Activated T-helper 2 cell treated with anti-CD3 and anti-CD28 coated beads, Interferon-gamma antibody, Interleukin-2, Interleukin-4, amounts not matched to agents 10 μg/mL and 5 μg/mL and 100 μg/mL, durations not matched to agents 14 hours and 24 hours and 36 hours (primary cell): ENCODE measurements at regions not wholly inside any gene's neighbourhood (a gene's known extent, or its start where the extent isn't known, plus 50 kb on each side); places are given as distances from the start of the nearest gene placed in this dataset.

Experiments used
- DNase-seq: peaks from one replicate; pipeline ENCODE4 v3.0.0; 2021; ENCODE audit warnings: low spot score
- H3K27ac Mint-ChIP-seq: one replicate; pipeline ENCODE4 v1.8.0; 2021; ENCODE audit warnings: mixed read lengths
- H3K27me3 Mint-ChIP-seq: one replicate; pipeline ENCODE4 v1.8.0; 2021; ENCODE audit warnings: low read depth, mixed read lengths
- H3K36me3 Mint-ChIP-seq: one replicate; pipeline ENCODE4 v1.8.0; 2021; ENCODE audit warnings: low read depth, mixed read lengths
- H3K4me1 Mint-ChIP-seq: one replicate; pipeline ENCODE4 v1.8.0; 2021; ENCODE audit warnings: low read depth, mixed read lengths
- H3K4me3 Mint-ChIP-seq: one replicate; pipeline ENCODE4 v1.8.0; 2021; ENCODE audit warnings: low read depth, mild to moderate bottlenecking, moderate library complexity, mixed read lengths
- H3K9me3 Mint-ChIP-seq: one replicate; pipeline ENCODE4 v1.8.0; 2021; ENCODE audit warnings: mixed read lengths
- intact Hi-C: fragments of 100-400 bp; cut with micrococcal nuclease; formaldehyde crosslinking; loops from one replicate; pipeline ENCODE4 v1.15.1; 2023

- H3K27me3 Mint-ChIP-seq: no peaks in the 10 kb centered on the region
- peaks cover 74% of the 10 kb centered on the region for H3K4me1 Mint-ChIP-seq
- H3K36me3 Mint-ChIP-seq: peaks cover 6% of the 10 kb centered on the region
- H3K9me3 Mint-ChIP-seq: peaks cover 4% of the 10 kb centered on the region
- DNase-seq: no peak
- intact Hi-C loops: loop anchor here (2.0 to 10.0 kb wide), 3 partner anchors 140 to 178 kb away; no protein-coding TSS in a partner anchor
- H3K4me3 Mint-ChIP-seq: peak overlapping the region; percentile 65
- H3K27ac Mint-ChIP-seq: peak overlapping the region; percentile 97
These were observed 178.8 kb downstream of the ETS2 start for GRCh38 chr21:38984568-38984967.

DNA sequence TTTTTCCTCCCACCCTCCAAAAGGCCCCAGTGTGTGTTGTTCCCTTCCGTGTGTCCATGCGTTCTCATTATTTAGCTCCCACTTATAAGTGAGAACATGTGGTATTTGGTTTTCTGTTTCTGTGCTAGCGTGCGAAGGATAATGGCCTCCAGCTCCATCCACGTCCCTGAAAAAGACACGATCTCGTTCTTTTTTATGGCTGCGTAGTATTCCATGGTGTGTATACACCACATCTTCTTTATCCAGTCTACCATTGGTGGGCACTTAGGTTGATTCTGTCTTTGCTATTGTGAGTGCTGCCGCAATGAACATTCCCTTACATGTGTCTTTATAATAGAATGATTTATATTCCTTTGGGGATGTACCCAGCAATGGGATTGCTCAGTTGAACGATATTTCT, 177.8 kb downstream of the ETS2 start:
- Mint-ChIP-seq H3K27ac (peak overlapping the region; percentile 97), H3K9me3 (peaks cover 4% of the 10 kb centered on the region), H3K36me3 (peaks cover 6% of the 10 kb centered on the region), H3K27me3 (no peaks in the 10 kb centered on the region), H3K4me3 (no peak overlapping the region), H3K4me1 (peaks cover 76% of the 10 kb centered on the region)
- DNase-seq: no peak
- intact Hi-C loops: loop anchor here (10.0 kb wide), 1 partner anchor 141 kb away; no protein-coding TSS in a partner anchor

GRCh38 chr21:38982804-38983203, 177.1 kb downstream of the ETS2 start:
- intact Hi-C loops: loop anchor here (10.0 kb wide), 1 partner anchor 142 kb away; no protein-coding TSS in a partner anchor
- H3K4me1 Mint-ChIP-seq: peaks cover 71% of the 10 kb centered on the region
- H3K27me3 Mint-ChIP-seq: no peaks in the 10 kb centered on the region
- H3K36me3 Mint-ChIP-seq: peaks cover 6% of the 10 kb centered on the region
- peaks cover 4% of the 10 kb centered on the region for H3K9me3 Mint-ChIP-seq
- DNase-seq: no peak
- no peak overlapping the region for H3K4me3 Mint-ChIP-seq
- no peak overlapping the region for H3K27ac Mint-ChIP-seq

GRCh38 chr21:38982096-38982495, 176.4 kb downstream of the ETS2 start:
- peaks cover 74% of the 10 kb centered on the region for H3K4me1 Mint-ChIP-seq
- no peak for DNase-seq
- peaks cover 6% of the 10 kb centered on the region for H3K36me3 Mint-ChIP-seq
- H3K27me3 Mint-ChIP-seq: no peaks in the 10 kb centered on the region
- H3K4me3 Mint-ChIP-seq: no peak overlapping the region
- intact Hi-C loops: loop anchor here (10.0 kb wide), 1 partner anchor 143 kb away; no protein-coding TSS in a partner anchor
- peaks cover 4% of the 10 kb centered on the region for H3K9me3 Mint-ChIP-seq
- H3K27ac Mint-ChIP-seq: peak overlapping the region; percentile 66

DNA sequence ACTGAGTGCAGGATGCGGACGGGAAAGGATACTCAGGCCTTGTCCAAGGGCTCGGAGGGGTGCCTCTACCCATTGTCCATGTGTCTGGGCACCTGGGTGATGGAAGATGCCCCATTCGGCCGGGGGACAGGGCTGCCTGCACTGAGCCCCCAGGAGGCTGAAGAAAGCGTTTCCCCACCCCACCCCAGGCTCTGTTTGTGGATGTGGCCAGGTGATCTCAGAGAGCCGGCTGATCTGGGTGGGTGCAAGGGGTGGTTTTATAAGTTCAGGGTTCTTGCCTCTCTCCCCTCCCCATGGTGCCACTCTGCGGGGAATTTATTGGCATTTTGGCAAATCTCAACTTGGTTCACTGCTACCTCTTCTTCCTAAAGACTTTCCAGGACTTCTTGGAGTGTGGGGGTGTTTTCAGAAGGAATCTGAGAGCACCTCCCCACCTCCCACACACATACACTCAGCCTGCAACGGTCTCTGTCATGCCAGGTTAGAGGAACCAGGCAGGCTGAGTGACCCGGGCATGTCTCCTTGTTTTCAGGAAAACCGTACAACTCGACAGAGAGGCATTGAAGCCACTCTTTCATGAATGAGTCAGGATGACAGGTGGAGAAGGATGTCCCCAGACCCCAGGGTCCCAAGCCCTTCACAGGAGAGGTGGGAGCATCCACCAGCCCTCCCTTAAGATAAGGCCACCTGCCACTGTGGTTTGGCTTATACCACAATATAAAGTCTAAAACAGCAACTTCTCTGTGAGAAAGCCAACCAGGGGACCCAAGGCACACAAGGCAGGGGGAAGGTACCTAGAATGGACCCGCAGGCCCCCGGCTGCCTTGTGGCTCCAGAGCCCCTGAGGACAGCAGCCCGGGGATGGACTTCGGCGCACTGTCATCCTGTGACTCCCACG, 174.9 kb downstream of the ETS2 start:
- no peak for DNase-seq
- H3K36me3 Mint-ChIP-seq: peaks cover 4% of the 10 kb centered on the region
- no peaks in the 10 kb centered on the region for H3K27me3 Mint-ChIP-seq
- H3K27ac Mint-ChIP-seq: peak overlapping the region; percentile 82
- H3K4me3 Mint-ChIP-seq: peak overlapping the region; percentile 15
- H3K4me1 Mint-ChIP-seq: peaks cover 71% of the 10 kb centered on the region
- intact Hi-C loops: loop anchor here (10.0 kb wide), 1 partner anchor 144 kb away; no protein-coding TSS in a partner anchor
- peaks cover 9% of the 10 kb centered on the region for H3K9me3 Mint-ChIP-seq

GRCh38 chr21:38979271-38980121, 173.8 kb downstream of the ETS2 start:
- DNase-seq: no peak
- Mint-ChIP-seq H3K36me3 (peaks cover 4% of the 10 kb centered on the region), H3K27me3 (no peaks in the 10 kb centered on the region), H3K27ac (peak overlapping the region; percentile 82), H3K4me1 (peaks cover 63% of the 10 kb centered on the region), H3K9me3 (peaks cover 9% of the 10 kb centered on the region), H3K4me3 (no peak overlapping the region)
- intact Hi-C loops: loop anchor here (1.0 to 10.0 kb wide), 5 partner anchors 67 to 212 kb away; no protein-coding TSS in a partner anchor

- intact Hi-C loops: loop anchor here (5.0 kb wide), 1 partner anchor 65 kb away; no protein-coding TSS in a partner anchor
- Mint-ChIP-seq H3K4me1 (peaks cover 51% of the 10 kb centered on the region), H3K36me3 (peaks cover 2% of the 10 kb centered on the region), H3K27me3 (no peaks in the 10 kb centered on the region), H3K27ac (peak overlapping the region; percentile 43), H3K4me3 (no peak overlapping the region), H3K9me3 (peaks cover 4% of the 10 kb centered on the region)
- no peak for DNase-seq
These were observed 171.2 kb downstream of the ETS2 start for GRCh38 chr21:38976900-38977299.

DNA sequence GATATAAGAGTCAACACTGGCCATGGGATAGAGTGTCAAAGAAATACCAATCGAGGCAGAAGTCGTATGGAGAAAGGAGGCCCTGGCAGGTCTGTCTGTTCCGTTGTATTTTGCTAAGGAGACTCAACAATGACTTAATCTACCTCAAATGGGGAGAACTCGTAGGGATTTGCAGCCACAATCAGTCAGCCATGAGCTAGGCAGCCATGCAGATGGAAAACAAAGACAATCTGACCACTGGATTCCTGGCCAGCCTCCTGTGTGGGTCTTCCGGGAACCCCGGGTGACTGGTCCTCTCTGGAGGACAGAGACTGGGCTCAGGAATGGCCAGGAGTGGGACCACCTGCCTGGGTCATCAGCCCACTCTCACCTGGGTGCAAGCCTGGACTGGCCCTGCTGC, 167.8 kb downstream of the ETS2 start:
- intact Hi-C loops: no loop called here
- Mint-ChIP-seq H3K27me3 (no peaks in the 10 kb centered on the region), H3K4me3 (no peak overlapping the region), H3K4me1 (peaks cover 34% of the 10 kb centered on the region), H3K27ac (no peak overlapping the region), H3K9me3 (peaks cover 4% of the 10 kb centered on the region), H3K36me3 (peaks cover 2% of the 10 kb centered on the region)
- DNase-seq: no peak

DNA sequence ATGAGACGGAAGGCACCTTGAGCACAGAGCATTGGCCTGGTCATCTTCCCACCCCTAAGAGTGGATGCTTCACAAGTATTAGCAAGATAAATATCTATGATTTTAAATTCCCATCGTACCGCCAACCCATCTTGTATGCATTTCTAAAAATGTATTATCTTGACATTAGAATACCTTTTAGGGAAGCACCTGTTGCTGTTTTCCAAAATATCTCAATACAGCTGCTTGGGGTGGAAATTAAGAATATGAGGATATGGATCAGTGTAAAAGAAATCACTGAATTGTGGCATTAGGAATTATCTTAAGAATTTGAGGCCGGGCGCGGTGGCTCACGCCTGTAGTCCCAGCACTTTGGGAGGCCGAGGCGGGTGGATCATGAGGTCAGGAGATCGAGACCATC, 166.3 kb downstream of the ETS2 start:
- intact Hi-C loops: no loop called here
- peaks cover 28% of the 10 kb centered on the region for H3K4me1 Mint-ChIP-seq
- no peak for DNase-seq
- H3K9me3 Mint-ChIP-seq: peaks cover 4% of the 10 kb centered on the region
- H3K36me3 Mint-ChIP-seq: peaks cover 2% of the 10 kb centered on the region
- H3K27ac Mint-ChIP-seq: no peak overlapping the region
- no peak overlapping the region for H3K4me3 Mint-ChIP-seq
- H3K27me3 Mint-ChIP-seq: no peaks in the 10 kb centered on the region

DNA sequence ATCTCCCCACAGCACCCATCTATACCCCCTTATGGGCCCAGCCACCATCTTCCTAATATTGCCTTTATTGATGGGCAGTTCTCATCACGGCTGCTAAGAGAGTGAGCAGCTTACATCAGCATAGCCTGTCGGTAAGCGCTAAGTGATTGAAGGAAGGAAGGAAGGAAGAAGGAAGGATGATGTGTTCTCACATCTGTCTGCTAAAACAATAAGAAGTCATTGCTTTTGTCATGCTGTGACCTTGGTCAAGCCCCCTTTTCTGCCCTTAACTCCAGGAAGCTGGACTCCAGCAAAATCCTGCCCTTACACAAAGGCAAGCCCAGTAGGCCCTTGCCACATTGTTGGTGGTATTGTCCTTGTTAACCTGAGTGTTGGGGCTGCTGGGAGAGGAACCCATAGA, 165.0 kb downstream of the ETS2 start:
- Mint-ChIP-seq H3K27me3 (no peaks in the 10 kb centered on the region), H3K36me3 (peaks cover 2% of the 10 kb centered on the region), H3K4me1 (peaks cover 19% of the 10 kb centered on the region), H3K4me3 (no peak overlapping the region), H3K27ac (no peak overlapping the region), H3K9me3 (no peaks in the 10 kb centered on the region)
- intact Hi-C loops: no loop called here
- no peak for DNase-seq

- no peak for DNase-seq
- Mint-ChIP-seq H3K4me1 (peaks cover 16% of the 10 kb centered on the region), H3K4me3 (no peak overlapping the region), H3K27ac (no peak overlapping the region), H3K9me3 (no peaks in the 10 kb centered on the region), H3K27me3 (no peaks in the 10 kb centered on the region), H3K36me3 (peaks cover 2% of the 10 kb centered on the region)
- intact Hi-C loops: no loop called here
These were observed 163.3 kb downstream of the ETS2 start for GRCh38 chr21:38968887-38969543.

GRCh38 chr21:38965910-38966504, 160.3 kb downstream of the ETS2 start:
- peaks cover 13% of the 10 kb centered on the region for H3K4me1 Mint-ChIP-seq
- H3K36me3 Mint-ChIP-seq: peaks cover 14% of the 10 kb centered on the region
- H3K9me3 Mint-ChIP-seq: peaks cover 18% of the 10 kb centered on the region
- H3K4me3 Mint-ChIP-seq: no peak overlapping the region
- no peak for DNase-seq
- no peak overlapping the region for H3K27ac Mint-ChIP-seq
- H3K27me3 Mint-ChIP-seq: no peaks in the 10 kb centered on the region
- intact Hi-C loops: no loop called here
